WTC11 (cell line): ENCODE measurements at regions not wholly inside any gene's neighbourhood (a gene's known extent, or its start where the extent isn't known, plus 50 kb on each side); places are given as distances from the start of the nearest gene placed in this dataset.

Source experiments
- ATAC-seq: fragments of 200-7000 bp; cut with Tn5 transposase; 2 replicates; pipeline ENCODE4 v1.10.0; 2021; ENCODE audit warnings: mild to moderate bottlenecking, moderate library complexity
- CTCF ChIA-PET: fragments of 300-600 bp; sonication (Branson Sonifier 250); formaldehyde crosslinking; loops from one replicate; lab custom pipeline; 2021; ENCODE audit warnings: antibody characterized with exemption; lab: Charles Lee
- POLR2A ChIA-PET: fragments of 350-600 bp; sonication (Branson Sonifier 250); formaldehyde crosslinking; loops from one replicate; lab custom pipeline; 2021; ENCODE audit warnings: antibody characterized with exemption; lab: Charles Lee
- DNase-seq: peaks from one replicate; pipeline ENCODE4 v3.0.0; 2021; ENCODE audit warnings: low spot score
- H3K27ac Mint-ChIP-seq: 2 replicates; pipeline ENCODE4 v1.8.0; 2021; ENCODE audit warnings: mixed read lengths
- H3K27me3 Mint-ChIP-seq: 2 replicates; pipeline ENCODE4 v1.8.0; 2021; ENCODE audit warnings: low read depth, mild to moderate bottlenecking, moderate library complexity, mixed read lengths
- H3K36me3 Mint-ChIP-seq: 2 replicates; pipeline ENCODE4 v1.8.0; 2021; ENCODE audit warnings: mixed read lengths
- H3K4me1 Mint-ChIP-seq: 2 replicates; pipeline ENCODE4 v1.8.0; 2022; ENCODE audit warnings: mixed read lengths
- H3K4me3 Mint-ChIP-seq: 2 replicates; pipeline ENCODE4 v1.8.0; 2021; ENCODE audit warnings: mild to moderate bottlenecking, moderate library complexity, mixed read lengths
- H3K9me3 Mint-ChIP-seq: 2 replicates; pipeline ENCODE4 v1.8.0; 2021; ENCODE audit warnings: mixed read lengths
- AR ChIP-seq: fragments of 250-450 bp; sonication (Bioruptor Pico); IDR thresholded peaks from 2 replicates; pipeline ENCODE4 v1.9.0; 2021; ENCODE audit warnings: mild to moderate bottlenecking
- CDX4 ChIP-seq: fragments of 250-450 bp; sonication (Bioruptor Pico); IDR thresholded peaks from 2 replicates; pipeline ENCODE4 v1.9.0; 2021; ENCODE audit warnings: moderate library complexity, mild to moderate bottlenecking, inconsistent platforms, borderline replicate concordance
- CREB1 ChIP-seq: sonication (generic); formaldehyde crosslinking; IDR thresholded peaks from 2 replicates; pipeline ENCODE4 v1.8.0; 2023; ENCODE audit warnings: mild to moderate bottlenecking, missing genetic modification reagents
- CTCF ChIP-seq: fragments of 200-600 bp; IDR thresholded peaks from 2 replicates; pipeline ENCODE4 v1.8.0; 2022; ENCODE audit warnings: antibody characterized with exemption
- E2F4 ChIP-seq: sonication (generic); formaldehyde crosslinking; IDR thresholded peaks from 2 replicates; pipeline ENCODE4 v1.8.1; 2022; ENCODE audit warnings: low read depth, mild to moderate bottlenecking, moderate library complexity, missing genetic modification reagents, borderline replicate concordance
- ESRRA ChIP-seq: sonication (generic); formaldehyde crosslinking; IDR thresholded peaks from 2 replicates; pipeline ENCODE4 v1.8.1; 2022; ENCODE audit warnings: mild to moderate bottlenecking, missing genetic modification reagents, borderline replicate concordance
- FOXP1 ChIP-seq: sonication (generic); formaldehyde crosslinking; IDR thresholded peaks from 2 replicates; pipeline ENCODE4 v1.8.0; 2022; ENCODE audit warnings: missing genetic modification reagents, mild to moderate bottlenecking, moderate library complexity, borderline replicate concordance
- HMGXB4 ChIP-seq: sonication (generic); formaldehyde crosslinking; IDR thresholded peaks from 2 replicates; pipeline ENCODE4 v1.8.1; 2023; ENCODE audit warnings: mild to moderate bottlenecking, moderate library complexity, missing genetic modification reagents
- MXD4 ChIP-seq: fragments of 250-450 bp; sonication (Bioruptor Pico); IDR thresholded peaks from 2 replicates; pipeline ENCODE4 v1.8.0; 2021; ENCODE audit warnings: mild to moderate bottlenecking, moderate library complexity, borderline replicate concordance
- NFYB ChIP-seq: sonication (generic); formaldehyde crosslinking; conservative IDR thresholded peaks from 2 replicates; pipeline ENCODE4 v1.8.0; 2022; ENCODE audit warnings: low read depth, missing genetic modification reagents
- NR1H2 ChIP-seq: sonication (generic); formaldehyde crosslinking; IDR thresholded peaks from 2 replicates; pipeline ENCODE4 v1.9.0; 2021; ENCODE audit warnings: mild to moderate bottlenecking, moderate library complexity, missing genetic modification reagents
- NR2C2 ChIP-seq: sonication (generic); formaldehyde crosslinking; IDR thresholded peaks from 2 replicates; pipeline ENCODE4 v1.8.0; 2022; ENCODE audit warnings: mild to moderate bottlenecking, missing genetic modification reagents
- OVOL2 ChIP-seq: fragments of 250-450 bp; sonication (Bioruptor Pico); IDR thresholded peaks from 2 replicates; pipeline ENCODE4 v1.9.0; 2021; ENCODE audit warnings: mild to moderate bottlenecking, borderline replicate concordance
- RORB ChIP-seq: fragments of 250-450 bp; sonication (Bioruptor Pico); IDR thresholded peaks from 2 replicates; pipeline ENCODE4 v1.9.0; 2021; ENCODE audit warnings: mild to moderate bottlenecking
- SMAD4 ChIP-seq: sonication (generic); formaldehyde crosslinking; IDR thresholded peaks from 2 replicates; pipeline ENCODE4 v1.8.0; 2022; ENCODE audit warnings: mild to moderate bottlenecking, missing genetic modification reagents
- ZBTB21 ChIP-seq: sonication (generic); formaldehyde crosslinking; IDR thresholded peaks from 2 replicates; pipeline ENCODE4 v1.8.1; 2023; ENCODE audit warnings: mild to moderate bottlenecking, missing genetic modification reagents, borderline replicate concordance
- ZNF121 ChIP-seq: sonication (generic); formaldehyde crosslinking; IDR thresholded peaks from 2 replicates; pipeline ENCODE4 v1.8.0; 2023; ENCODE audit warnings: missing genetic modification reagents
- ZNF219 ChIP-seq: sonication (generic); formaldehyde crosslinking; IDR thresholded peaks from 2 replicates; pipeline ENCODE4 v1.8.0; 2023; ENCODE audit warnings: missing genetic modification reagents, mild to moderate bottlenecking, borderline replicate concordance
- ZNF671 ChIP-seq: fragments of 250-450 bp; sonication (Bioruptor Pico); IDR thresholded peaks from 2 replicates; pipeline ENCODE4 v1.8.0; 2021; ENCODE audit warnings: mild to moderate bottlenecking

- H3K36me3 Mint-ChIP-seq = no peaks in the 10 kb centered on the region
- no peak overlapping the region for H3K27ac Mint-ChIP-seq
- DNase-seq (no peak), ATAC-seq (no peak)
- ChIA-PET POLR2A (no interaction called here), CTCF (no interaction called here)
- H3K4me3 Mint-ChIP-seq = no peak overlapping the region
- no peaks in the 10 kb centered on the region for H3K27me3 Mint-ChIP-seq
- H3K4me1 Mint-ChIP-seq = 0 out of 2 replicates have a peak, but pooled peaks cover 2% of the 10 kb centered on the region
- no peak for TF ChIP-seq RORB (CRISPR knock-in tag)
- TF ChIP-seq ZNF671 (CRISPR knock-in tag) = no peak
- TF ChIP-seq FOXP1 = no peak
- TF ChIP-seq NR2C2 = no peak
- TF ChIP-seq OVOL2 (CRISPR knock-in tag) = no peak
- no peak for TF ChIP-seq AR (CRISPR knock-in tag)
- TF ChIP-seq SMAD4 (CRISPR knock-in tag) = no peak
- no peak for TF ChIP-seq ZNF219
- no peak for TF ChIP-seq CDX4 (CRISPR knock-in tag)
- no peak for TF ChIP-seq HMGXB4 (CRISPR knock-in tag)
- no peak for TF ChIP-seq MXD4 (CRISPR knock-in tag)
- no peak for TF ChIP-seq E2F4 (CRISPR knock-in tag)
- no peak for TF ChIP-seq CTCF
- TF ChIP-seq CREB1 = no peak
- TF ChIP-seq ZNF121 (CRISPR knock-in tag) = no peak
- no peak for TF ChIP-seq ZBTB21
- TF ChIP-seq NR1H2 (CRISPR knock-in tag) = no peak
- TF ChIP-seq NFYB (CRISPR knock-in tag) = no peak
- TF ChIP-seq ESRRA (CRISPR knock-in tag) = no peak
- TF ChIP-seq, all 79 proteins: peak for 0
- H3K9me3 Mint-ChIP-seq = peaks cover 11% of the 10 kb centered on the region; the same call in 1 of the 2 replicates
These were observed 641.2 kb downstream of the PTPRC start for GRCh38 chr1:199279872-199280645.
